Stomach (tissue), 4 donors: ENCODE measurements at regions not wholly inside any gene's neighbourhood (a gene's known extent, or its start where the extent isn't known, plus 50 kb on each side); places are given as distances from the start of the nearest gene placed in this dataset.

Source experiments
- EP300 ChIP-seq: sonication (generic); formaldehyde crosslinking; IDR thresholded peaks from one replicate; pipeline ENCODE4 v1.6.1; 2017; ENCODE audit warnings: antibody characterized with exemption
- POLR2A ChIP-seq, 4 donors: fragments of 450-650 bp; IDR thresholded peaks; one replicate each; pipeline ENCODE4 v1.6.1; 2016; ENCODE audit warnings: antibody characterized with exemption in 4 of 4, control low read depth in 2 of 4, mild to moderate bottlenecking in 1 of 4, moderate library complexity in 1 of 4
- POLR2AphosphoS5 ChIP-seq, 3 donors: sonication (generic); formaldehyde crosslinking; IDR thresholded peaks; one replicate each; pipeline ENCODE4 v1.6.1; 2016; ENCODE audit warnings: antibody characterized with exemption in 3 of 3
- TF ChIP-seq, protein P1 (sequence below), 7 experiments: fragments of 450-650 bp in 4 of 7; fragments of 200-600 bp in 3 of 7; sonication (generic) in 3 of 7; IDR thresholded peaks; one replicate each; pipeline ENCODE4 v1.5.1; 2016 to 2019; ENCODE audit warnings: antibody characterized with exemption in 7 of 7, control low read depth in 2 of 7, mild to moderate bottlenecking in 1 of 7

DNA sequence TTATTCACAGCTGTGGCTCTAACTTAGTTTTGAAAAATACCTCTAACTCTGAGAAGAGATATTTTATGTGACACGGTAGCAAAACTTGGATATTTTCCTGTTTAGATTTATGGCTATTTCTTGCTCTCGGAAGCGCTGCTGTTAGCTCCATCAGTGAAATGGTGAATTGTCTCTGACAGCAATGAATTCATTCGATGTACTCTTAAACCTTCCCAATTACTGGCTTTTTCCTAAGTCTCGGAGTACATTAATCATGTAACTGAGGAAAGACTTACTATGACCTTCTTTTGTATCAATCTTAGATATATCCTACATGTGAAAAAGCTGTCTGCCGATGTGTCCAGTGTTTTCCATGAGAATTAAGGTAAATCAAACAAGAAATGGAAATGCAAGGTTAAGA is 613.0 kb downstream of the KIF4B start:
- TF ChIP-seq, protein P1, sequence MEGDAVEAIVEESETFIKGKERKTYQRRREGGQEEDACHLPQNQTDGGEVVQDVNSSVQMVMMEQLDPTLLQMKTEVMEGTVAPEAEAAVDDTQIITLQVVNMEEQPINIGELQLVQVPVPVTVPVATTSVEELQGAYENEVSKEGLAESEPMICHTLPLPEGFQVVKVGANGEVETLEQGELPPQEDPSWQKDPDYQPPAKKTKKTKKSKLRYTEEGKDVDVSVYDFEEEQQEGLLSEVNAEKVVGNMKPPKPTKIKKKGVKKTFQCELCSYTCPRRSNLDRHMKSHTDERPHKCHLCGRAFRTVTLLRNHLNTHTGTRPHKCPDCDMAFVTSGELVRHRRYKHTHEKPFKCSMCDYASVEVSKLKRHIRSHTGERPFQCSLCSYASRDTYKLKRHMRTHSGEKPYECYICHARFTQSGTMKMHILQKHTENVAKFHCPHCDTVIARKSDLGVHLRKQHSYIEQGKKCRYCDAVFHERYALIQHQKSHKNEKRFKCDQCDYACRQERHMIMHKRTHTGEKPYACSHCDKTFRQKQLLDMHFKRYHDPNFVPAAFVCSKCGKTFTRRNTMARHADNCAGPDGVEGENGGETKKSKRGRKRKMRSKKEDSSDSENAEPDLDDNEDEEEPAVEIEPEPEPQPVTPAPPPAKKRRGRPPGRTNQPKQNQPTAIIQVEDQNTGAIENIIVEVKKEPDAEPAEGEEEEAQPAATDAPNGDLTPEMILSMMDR (IDR thresholded peaks at IDR 0.05) = no peak
- TF ChIP-seq POLR2AphosphoS5 (IDR thresholded peaks at IDR 0.05) (no peak), EP300 (no peak), POLR2A (IDR thresholded peaks at IDR 0.05) (no peak)
